B cell (primary cell): ENCODE measurements at regions not wholly inside any gene's neighbourhood (a gene's known extent, or its start where the extent isn't known, plus 50 kb on each side); places are given as distances from the start of the nearest gene placed in this dataset.

Experiments
- ATAC-seq: fragments of 200-7000 bp; cut with Tn5 transposase; one replicate; pipeline ENCODE4 v1.10.0; 2021; ENCODE audit warnings: low read depth, mild to moderate bottlenecking, moderate number of reproducible peaks, moderate library complexity
- CTCF ChIA-PET: fragments of 350-600 bp; sonication (Branson Sonifier 250); formaldehyde crosslinking; loops from one replicate; lab custom pipeline; 2021; ENCODE audit warnings: antibody characterized with exemption, inconsistent platforms; lab: Charles Lee
- POLR2A ChIA-PET: fragments of 350-600 bp; sonication (Branson Sonifier 250); formaldehyde crosslinking; loops from one replicate; lab custom pipeline; 2021; ENCODE audit warnings: antibody characterized with exemption; lab: Charles Lee
- DNase-seq: peaks from one replicate; pipeline ENCODE4 v3.0.0; 2013
- H2AFZ ChIP-seq: 2 replicates; pipeline ENCODE4 v1.6.1; 2012; ENCODE audit warnings: mild to moderate bottlenecking, low read depth, low read length; ENCODE audit not compliant: insufficient read depth, poor library complexity, severe bottlenecking
- H3K27ac ChIP-seq, 2 donors: 1 replicate in 1 of 2; 2 replicates in 1 of 2; pipeline ENCODE4 v1.5.1; 2012 to 2013; ENCODE audit warnings: low read length in 2 of 2, mild to moderate bottlenecking in 2 of 2, moderate library complexity in 1 of 2
- H3K27me3 ChIP-seq, 4 experiments: fragments of 200-600 bp in 1 of 4; sonication (generic) in 1 of 4; replicated peaks in 1 of 4; 1 replicate in 2 of 4; 2 replicates in 2 of 4; pipeline versions ENCODE4 v1.6.1 to v1.7.0; 2013 to 2016; ENCODE audit warnings: low read length in 3 of 4, mild to moderate bottlenecking in 2 of 4, mixed read lengths in 1 of 4, moderate library complexity in 1 of 4; ENCODE audit not compliant: insufficient read depth in 4 of 4, control insufficient read depth in 3 of 4; ENCODE audit errors: control extremely low read depth in 1 of 4
- H3K36me3 ChIP-seq, 2 experiments: replicated peaks in 1 of 2; 1 replicate in 1 of 2; 2 replicates in 1 of 2; pipeline versions ENCODE4 v1.6.1 to v1.7.1; 2013; ENCODE audit warnings: low read length in 1 of 2; ENCODE audit not compliant: insufficient read depth in 2 of 2, control insufficient read depth in 1 of 2; ENCODE audit errors: control extremely low read depth in 1 of 2, extremely low read depth in 1 of 2
- H3K4me1 ChIP-seq, 2 donors: fragments of 200-600 bp in 1 of 2; sonication (generic) in 1 of 2; 1 replicate in 1 of 2; 2 replicates in 1 of 2; pipeline versions ENCODE4 v1.5.1 to v1.6.1; 2013 to 2017; ENCODE audit warnings: low read length in 2 of 2; ENCODE audit not compliant: control insufficient read depth in 2 of 2, insufficient read depth in 2 of 2
- H3K4me2 ChIP-seq: replicated peaks from 2 replicates; pipeline ENCODE3; 2012; ENCODE audit warnings: mild to moderate bottlenecking, low read depth, low read length; ENCODE audit not compliant: poor library complexity, severe bottlenecking
- H3K4me3 ChIP-seq, 5 experiments: fragments of 200-600 bp in 1 of 5; sonication (generic) in 1 of 5; 1 replicate in 3 of 5; 2 replicates in 2 of 5; pipeline versions ENCODE4 v1.5.1 to v1.7.0; 2011 to 2016; ENCODE audit warnings: low read length in 4 of 5, mild to moderate bottlenecking in 4 of 5, low read depth in 2 of 5, control low read depth in 1 of 5, moderate library complexity in 1 of 5; ENCODE audit not compliant: insufficient read depth in 1 of 5; ENCODE audit errors: control extremely low read depth in 1 of 5, extremely low read depth in 1 of 5
- H3K79me2 ChIP-seq: fragments of 200-600 bp; sonication (generic); one replicate; pipeline ENCODE4 v1.6.0; 2016; ENCODE audit warnings: low read length; ENCODE audit not compliant: control insufficient read depth, insufficient read depth
- H3K9ac ChIP-seq: fragments of 200-600 bp; sonication (generic); 2 replicates; pipeline ENCODE4 v1.6.1; 2017; ENCODE audit warnings: mild to moderate bottlenecking, low read length, moderate library complexity
- H3K9me3 ChIP-seq, 3 donors: one replicate each; pipeline versions ENCODE4 v1.6.1 to v1.7.1; 2013; ENCODE audit warnings: low read length in 2 of 3; ENCODE audit not compliant: control insufficient read depth in 2 of 3, insufficient read depth in 1 of 3; ENCODE audit errors: control extremely low read depth in 1 of 3
- H4K20me1 ChIP-seq: 2 replicates; pipeline ENCODE4 v1.6.0; 2012; ENCODE audit warnings: mild to moderate bottlenecking, low read length; ENCODE audit not compliant: insufficient read depth, control insufficient read depth, poor library complexity, severe bottlenecking
- H3K27ac Mint-ChIP-seq: one replicate; pipeline ENCODE4 v1.8.0; 2021; ENCODE audit warnings: mixed read lengths
- H3K27me3 Mint-ChIP-seq: one replicate; pipeline ENCODE4 v1.8.0; 2021; ENCODE audit warnings: mixed read lengths
- H3K4me1 Mint-ChIP-seq: one replicate; pipeline ENCODE4 v1.8.0; 2021; ENCODE audit warnings: mixed read lengths
- H3K4me3 Mint-ChIP-seq: one replicate; pipeline ENCODE4 v1.8.0; 2021; ENCODE audit warnings: mixed read lengths
- H3K9me3 Mint-ChIP-seq: one replicate; pipeline ENCODE4 v1.8.0; 2022; ENCODE audit warnings: mixed read lengths; ENCODE audit not compliant: insufficient read depth
- CTCF ChIP-seq: fragments of 200-600 bp; IDR thresholded peaks from one replicate; pipeline ENCODE4 v1.8.0; 2022; ENCODE audit warnings: antibody characterized with exemption, mild to moderate bottlenecking
- EZH2 ChIP-seq: IDR thresholded peaks from 2 replicates; pipeline ENCODE4 v1.6.1; 2012; ENCODE audit warnings: borderline replicate concordance, low read depth, mild to moderate bottlenecking, moderate library complexity, low read length; ENCODE audit not compliant: insufficient read depth, poor library complexity, severe bottlenecking
- WGBS: methylation state at CpG from one replicate; pipeline ENCODE4 v1.1.5; 2013; ENCODE audit warnings: missing lambda C conversion rate; ENCODE audit not compliant: insufficient coverage; 5-methylcytosine and 5-hydroxymethylcytosine counted together
- intact Hi-C: fragments of 100-400 bp; cut with micrococcal nuclease; formaldehyde crosslinking; loops from one replicate; pipeline ENCODE4 v1.10.0; 2022

GRCh38 chr5:175222621-175223020, 221.4 kb downstream of the DRD1 start:
- Histone ChIP-seq H3K36me3 (no peaks in the 10 kb centered on the region), H4K20me1 (no peaks in the 10 kb centered on the region), H3K27me3 (no peaks in the 10 kb centered on the region), H3K9me3 (peaks cover 0 to 3% (median 0%) of the 10 kb centered on the region in 3 donors), H3K79me2 (no peaks in the 10 kb centered on the region), H3K27ac (no peak overlapping the region), H3K4me3 (no peak overlapping the region), H3K9ac (no peak overlapping the region), H3K4me1 (no peaks in the 10 kb centered on the region), H2AFZ (no peak overlapping the region), H3K4me2 (no peak overlapping the region)
- no peak overlapping the region for H3K27ac Mint-ChIP-seq
- ChIA-PET POLR2A (no interaction called here), CTCF (no interaction called here)
- no peaks in the 10 kb centered on the region for H3K4me1 Mint-ChIP-seq
- DNase-seq (no peak), ATAC-seq (no peak)
- intact Hi-C loops = no loop called here
- H3K4me3 Mint-ChIP-seq = no peak overlapping the region
- peaks cover 3% of the 10 kb centered on the region for H3K27me3 Mint-ChIP-seq
- TF ChIP-seq CTCF = no peak
- TF ChIP-seq EZH2 = no peak
- 65% methylated on average over 2 of the region's 2 CpGs for WGBS
- no peaks in the 10 kb centered on the region for H3K9me3 Mint-ChIP-seq

- ATAC-seq = no peak
- no peak for TF ChIP-seq CTCF
- TF ChIP-seq EZH2 = no peak
- intact Hi-C loops = no loop called here
- Mint-ChIP-seq H3K9me3 (no peaks in the 10 kb centered on the region), H3K4me1 (no peaks in the 10 kb centered on the region), H3K27me3 (peaks cover 7% of the 10 kb centered on the region), H3K4me3 (no peak overlapping the region), H3K27ac (no peak overlapping the region)
- Histone ChIP-seq H3K36me3 (no peaks in the 10 kb centered on the region), H3K9ac (no peak overlapping the region), H4K20me1 (no peaks in the 10 kb centered on the region), H3K4me3 (no peak overlapping the region), H3K9me3 (no peaks in the 10 kb centered on the region), H3K4me1 (no peaks in the 10 kb centered on the region), H3K79me2 (no peaks in the 10 kb centered on the region), H2AFZ (no peak overlapping the region), H3K27ac (no peak overlapping the region), H3K4me2 (no peak overlapping the region), H3K27me3 (no peaks in the 10 kb centered on the region)
- no peak for DNase-seq
- POLR2A ChIA-PET = no interaction called here
- CTCF ChIA-PET = no interaction called here
- WGBS = no CpG with 5 or more reads among the region's 1 CpG
Observed at GRCh38 chr5:175220549-175220948, 223.4 kb downstream of the DRD1 start.
